GM19397 (cell line): ENCODE measurements at regions not wholly inside any gene's neighbourhood (a gene's known extent, or its start where the extent isn't known, plus 50 kb on each side); places are given as distances from the start of the nearest gene placed in this dataset.

Source experiments
- ATAC-seq: cut with Tn5 transposase; IDR thresholded peaks from one replicate; pipeline ENCODE4 v1.9.1; 2021; ENCODE audit warnings: mild to moderate bottlenecking, moderate library complexity; ENCODE audit not compliant: unreplicated experiment

- ATAC-seq: no peak
Observed at GRCh38 chr12:24027352-24027751, 77.9 kb upstream of the SOX5 start.

- ATAC-seq: no peak
Observed at GRCh38 chr12:24025153-24025798, 75.8 kb upstream of the SOX5 start.

DNA sequence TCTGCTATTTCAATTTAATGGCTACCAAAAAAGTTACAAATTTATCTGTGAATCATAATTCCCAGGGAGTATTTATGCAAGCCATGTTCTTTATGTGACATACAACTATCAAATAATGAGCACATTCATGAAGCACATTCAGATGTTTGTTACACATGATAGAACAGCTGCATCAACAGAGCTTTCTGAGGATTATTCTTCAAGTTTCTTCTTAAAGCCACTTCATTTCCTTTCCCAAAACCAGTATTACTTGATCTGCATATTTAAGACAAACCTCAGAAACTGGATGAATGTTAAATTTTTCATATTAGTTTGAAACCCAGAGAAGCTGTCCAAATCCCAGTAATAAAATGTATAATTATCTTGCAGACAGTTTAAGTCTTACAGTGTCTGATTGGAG lies 73.6 kb upstream of the SOX5 start:
- no peak for ATAC-seq

- ATAC-seq: no peak
Observed at GRCh38 chr12:24021164-24021502, 71.7 kb upstream of the SOX5 start.

DNA sequence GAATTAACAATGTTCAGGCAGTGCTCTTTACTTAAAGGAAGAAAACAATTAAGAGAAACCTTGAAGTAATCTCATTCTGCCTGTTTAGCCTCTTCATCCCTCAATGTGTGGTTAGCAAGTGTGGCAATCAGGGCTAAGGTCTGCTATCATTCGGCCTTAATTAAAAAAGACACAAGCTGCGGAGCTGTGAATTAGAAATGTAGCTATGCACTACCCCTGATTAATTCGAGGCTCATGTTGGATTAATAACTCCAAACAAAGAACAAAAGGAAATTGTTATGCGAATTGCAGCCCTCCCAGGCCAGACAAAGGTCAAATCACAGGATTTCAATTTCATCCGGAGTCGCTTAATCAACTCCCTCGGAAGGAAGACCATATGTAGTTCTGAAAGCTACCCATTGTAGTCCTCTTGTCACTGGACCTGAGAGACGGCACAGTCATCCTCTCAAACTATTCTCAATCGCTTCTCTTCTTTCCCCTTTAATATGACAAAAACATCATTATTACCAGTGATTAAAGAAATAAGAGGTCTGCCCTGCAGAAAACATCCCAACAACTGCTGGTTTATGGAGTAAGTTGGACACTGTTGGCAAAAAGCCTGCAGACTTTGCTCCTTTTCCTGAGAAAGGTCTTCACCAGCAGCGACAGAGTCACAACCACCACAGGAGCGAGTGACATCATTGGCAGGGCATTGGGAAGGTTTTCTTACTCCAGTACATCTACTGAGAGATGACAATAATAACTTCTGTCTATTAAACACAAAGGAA lies 71.1 kb upstream of the SOX5 start:
- no peak for ATAC-seq

GRCh38 chr12:24015833-24016160 lies 66.3 kb upstream of the SOX5 start:
- no peak for ATAC-seq

DNA sequence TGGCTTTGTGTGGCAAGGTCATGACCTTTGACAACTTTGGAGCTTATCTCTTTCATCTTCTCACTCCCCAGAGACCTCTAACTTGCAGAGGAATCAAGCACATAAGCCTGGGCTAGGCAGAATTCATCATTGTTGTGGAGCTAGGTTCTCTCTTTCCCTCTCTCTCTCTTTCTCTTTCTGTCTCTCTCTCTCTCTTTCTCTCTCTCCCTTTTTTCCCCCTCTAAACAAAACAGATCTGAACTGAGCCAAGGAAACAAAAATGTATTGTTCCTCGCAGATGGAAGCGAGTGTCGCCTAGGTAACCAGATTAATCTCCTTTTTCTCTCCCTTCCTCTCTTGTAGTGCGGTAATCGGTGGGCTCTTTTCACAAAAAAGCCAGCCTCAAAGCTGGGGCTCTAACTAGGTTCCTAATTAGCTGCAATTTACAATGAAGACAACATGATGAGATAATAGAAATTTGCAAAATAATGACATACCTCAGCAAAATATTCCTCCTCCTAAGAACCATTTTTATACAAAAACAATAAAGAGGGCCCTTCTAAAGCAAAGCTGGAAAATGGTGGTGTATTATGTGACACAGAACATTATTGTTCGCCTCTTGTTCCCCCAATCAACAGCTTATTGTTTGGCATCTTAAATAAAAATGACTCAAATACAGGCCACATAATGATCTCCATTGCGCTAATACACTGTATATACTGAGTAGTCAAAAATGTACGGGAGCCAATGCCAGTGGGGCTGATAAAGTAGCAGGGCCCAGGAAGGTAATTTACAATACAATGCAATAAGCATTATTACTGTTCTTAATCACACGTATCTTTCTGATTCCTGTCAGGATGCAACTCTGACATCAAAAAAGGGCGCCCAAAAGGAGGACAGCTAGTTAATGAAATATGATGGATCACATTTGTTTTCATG lies 65.7 kb upstream of the SOX5 start:
- no peak for ATAC-seq

DNA sequence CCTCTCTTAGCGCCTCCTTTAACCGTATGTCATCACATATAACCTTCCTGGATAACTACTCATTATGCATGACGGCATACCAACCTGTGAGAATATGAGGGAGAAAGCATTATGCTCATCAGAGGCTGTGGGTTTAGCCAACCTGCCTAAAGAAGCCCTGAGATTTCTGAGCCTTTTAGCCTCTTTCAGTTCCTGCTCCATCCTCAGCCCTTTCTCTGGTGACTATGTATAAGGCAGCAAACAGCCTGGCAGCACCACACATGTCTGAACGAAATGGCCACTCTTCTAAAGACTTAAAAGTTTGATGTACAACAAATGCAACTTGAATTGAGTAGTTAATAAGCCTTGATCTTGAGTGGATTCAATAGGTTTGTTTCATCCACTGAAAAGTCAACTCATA lies 64.8 kb upstream of the SOX5 start:
- no peak for ATAC-seq

- no peak for ATAC-seq
Observed at GRCh38 chr12:24012528-24012927, 63.1 kb upstream of the SOX5 start.

GRCh38 chr12:24011927-24012507 lies 62.5 kb upstream of the SOX5 start:
- ATAC-seq: no peak

- ATAC-seq: no peak
Observed at GRCh38 chr12:24008166-24008565, 58.7 kb upstream of the SOX5 start.
